GM12872 (cell line): ENCODE measurements at regions not wholly inside any gene's neighbourhood (a gene's known extent, or its start where the extent isn't known, plus 50 kb on each side); places are given as distances from the start of the nearest gene placed in this dataset.

Experiments
- CTCF ChIP-seq: IDR thresholded peaks from 3 replicates; pipeline ENCODE4 v1.5.1; 2011; ENCODE audit warnings: low read depth, mild to moderate bottlenecking, low read length, moderate library complexity; ENCODE audit not compliant: insufficient read depth

GRCh38 chr9:115764645-115765044, 388.9 kb upstream of the PAPPA start:
- no peak for TF ChIP-seq CTCF

GRCh38 chr9:115765060-115765459, 388.5 kb upstream of the PAPPA start:
- TF ChIP-seq CTCF, result no peak

- no peak for TF ChIP-seq CTCF
Measured at GRCh38 chr9:115766370-115766955, 387.1 kb upstream of the PAPPA start.

- no peak for TF ChIP-seq CTCF
Measured at GRCh38 chr9:115770521-115770920, 383.1 kb upstream of the PAPPA start.

- TF ChIP-seq CTCF, result no peak
Measured at GRCh38 chr9:115775659-115776058, 377.9 kb upstream of the PAPPA start.

- TF ChIP-seq CTCF, result no peak
Measured at GRCh38 chr9:115777610-115778009, 376.0 kb upstream of the PAPPA start.

- TF ChIP-seq CTCF, result no peak
Measured at GRCh38 chr9:115781070-115781736, 372.4 kb upstream of the PAPPA start.
